ENCODE measurements at regions not wholly inside any gene's neighbourhood (a gene's known extent, or its start where the extent isn't known, plus 50 kb on each side); places are given as distances from the start of the nearest gene placed in this dataset.
A peak's percentile ranks its signal among the peaks of the same experiment; 100 is the strongest.

DNA sequence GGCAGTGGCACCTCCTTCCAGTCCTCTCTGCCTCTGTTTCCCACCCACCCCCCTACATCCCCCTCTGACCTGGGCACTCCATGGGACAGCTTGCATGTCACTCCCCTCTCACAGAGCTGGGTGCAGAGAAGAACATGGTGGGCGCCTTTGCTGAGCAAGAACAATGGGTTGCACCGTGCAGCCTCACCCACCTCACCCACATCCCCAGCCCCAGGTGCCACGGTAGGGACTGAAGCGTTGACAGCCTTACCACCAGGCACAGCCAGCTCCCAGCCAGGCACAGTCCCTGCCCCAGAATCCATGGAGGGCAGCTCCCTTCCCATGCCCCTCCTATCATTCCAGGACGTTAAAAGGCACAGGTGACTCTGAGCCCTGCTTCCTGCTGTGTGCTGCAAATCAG lies 93.1 kb upstream of the VSTM2B start:
- DNase-seq, result no peak

DNA sequence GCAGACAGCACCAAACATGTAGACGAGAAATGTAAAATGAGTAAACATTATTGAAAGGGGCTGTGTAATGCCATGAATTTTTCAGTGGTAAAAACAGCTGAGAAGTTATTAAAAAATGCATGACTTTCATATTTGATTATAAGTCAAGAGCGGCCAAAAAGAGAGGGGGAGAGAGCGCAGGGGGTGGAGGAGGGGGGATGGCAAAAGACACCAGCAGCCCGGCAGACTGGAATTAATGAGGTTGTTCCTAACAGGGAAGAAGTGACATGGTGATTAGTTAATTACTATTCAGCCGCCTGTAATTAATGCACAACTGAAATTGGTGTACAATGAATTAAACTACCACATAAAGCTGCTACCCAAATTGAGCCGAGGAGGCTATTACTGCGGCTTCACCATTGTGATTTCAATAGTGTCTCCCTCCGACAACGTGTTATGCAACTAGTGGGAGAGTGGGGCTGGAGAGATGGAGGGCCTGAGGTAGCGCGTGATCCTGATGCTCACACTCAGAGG lies 89.1 kb upstream of the VSTM2B start:
- no peak for DNase-seq

DNA sequence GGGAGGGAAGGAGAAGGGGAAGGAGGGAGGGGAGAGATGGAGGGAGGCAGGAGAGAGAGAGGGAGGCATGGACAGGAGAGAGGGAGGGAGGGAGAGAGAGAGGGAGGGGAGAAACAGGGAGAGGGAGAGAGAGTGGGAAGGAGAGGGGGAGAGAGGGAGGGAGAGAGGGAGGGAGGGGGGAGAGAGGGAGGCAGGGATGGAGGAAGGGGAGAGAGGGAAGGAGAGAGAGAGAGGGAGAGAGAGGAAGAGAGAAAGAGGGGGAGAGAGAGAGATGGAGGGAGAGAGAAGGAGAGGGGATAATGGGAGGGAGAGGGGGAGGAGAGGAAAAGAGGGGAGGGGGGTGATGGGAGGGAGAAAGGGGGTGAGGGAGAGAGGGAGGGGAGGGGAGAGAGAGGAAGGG lies 86.8 kb upstream of the VSTM2B start:
- no peak for DNase-seq

DNA sequence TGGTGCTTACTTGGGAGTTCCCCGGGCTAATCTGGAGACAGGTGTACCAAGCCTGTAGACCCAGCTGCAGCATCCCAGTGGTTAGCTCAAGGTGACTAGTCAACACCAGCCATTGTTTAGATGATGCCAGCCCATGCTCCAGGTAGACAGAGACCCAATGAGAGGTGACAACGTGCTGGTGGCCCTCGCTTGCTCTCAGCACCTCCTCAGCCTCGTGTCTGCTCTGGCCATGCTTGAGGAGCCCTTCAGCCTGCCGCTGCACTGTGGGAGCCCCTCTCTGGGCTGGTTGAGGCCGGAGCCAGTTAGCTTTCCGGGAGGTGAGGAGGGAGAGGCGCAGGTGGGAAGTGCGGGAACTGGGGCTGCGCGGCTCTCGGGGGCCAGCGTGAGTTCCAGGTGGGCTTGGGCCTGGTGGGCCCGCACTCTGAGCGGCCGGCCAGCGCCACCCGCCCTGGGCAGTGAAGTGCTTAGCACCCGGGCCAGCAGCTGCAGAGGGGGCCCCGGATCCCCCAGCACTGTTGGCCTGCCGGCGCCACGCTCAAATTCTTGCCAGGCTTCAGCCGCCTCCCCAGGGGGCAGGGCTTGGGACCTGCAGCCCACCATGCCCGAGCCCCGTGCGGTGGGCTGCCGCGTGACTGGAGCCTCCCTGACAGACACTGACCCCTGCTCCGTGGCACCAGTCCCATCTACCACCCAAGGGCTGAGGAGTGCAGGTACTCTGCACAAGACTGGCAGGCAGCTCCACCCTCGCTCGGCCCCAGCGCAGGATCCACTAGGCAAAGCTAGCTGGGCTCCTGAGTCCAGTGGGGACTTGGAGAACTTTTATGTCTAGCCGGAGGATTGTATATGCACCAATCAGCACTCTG lies 85.9 kb upstream of the VSTM2B start:
- DNase-seq, result no peak

DNA sequence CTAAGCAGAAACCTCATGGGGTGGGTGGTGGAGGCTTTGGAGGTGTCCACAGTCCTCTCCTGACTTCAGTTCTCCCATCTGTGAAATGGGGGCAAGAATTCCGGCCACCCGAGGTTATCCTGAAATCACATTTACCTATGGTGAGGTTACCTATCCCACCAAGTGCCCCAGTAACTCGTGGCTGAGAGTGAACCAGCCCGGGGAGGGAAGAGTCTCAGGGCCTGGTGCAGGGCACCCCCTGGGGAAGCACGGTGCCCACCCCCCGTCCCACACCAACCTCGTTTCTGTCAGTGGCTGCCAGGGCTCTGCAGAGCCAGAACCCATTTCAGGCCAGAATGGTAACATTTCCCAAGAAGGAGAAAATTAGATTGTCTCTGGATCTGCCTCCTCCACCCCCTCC lies 83.7 kb upstream of the VSTM2B start:
- no peak for DNase-seq

DNA sequence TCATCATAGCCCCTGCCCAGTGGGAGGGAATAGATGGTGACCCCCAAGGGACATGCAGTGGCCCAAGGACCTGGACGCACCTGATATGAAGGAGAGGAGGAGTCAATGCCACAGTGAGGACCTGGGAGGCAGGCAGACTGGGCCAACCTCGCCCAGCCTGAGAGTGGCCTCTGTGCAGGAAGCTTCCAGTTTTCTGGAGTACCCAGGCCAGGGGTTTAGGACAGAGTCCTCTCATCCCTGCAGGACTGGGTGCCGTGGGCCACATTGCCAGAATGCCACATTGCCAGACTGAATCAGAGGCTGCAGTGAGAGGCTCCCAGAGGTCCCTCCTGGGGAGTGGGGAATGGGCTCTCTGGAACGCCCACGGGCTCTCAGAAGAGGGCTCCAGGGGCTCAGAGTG lies 82.9 kb upstream of the VSTM2B start:
- DNase-seq, result no peak

DNA sequence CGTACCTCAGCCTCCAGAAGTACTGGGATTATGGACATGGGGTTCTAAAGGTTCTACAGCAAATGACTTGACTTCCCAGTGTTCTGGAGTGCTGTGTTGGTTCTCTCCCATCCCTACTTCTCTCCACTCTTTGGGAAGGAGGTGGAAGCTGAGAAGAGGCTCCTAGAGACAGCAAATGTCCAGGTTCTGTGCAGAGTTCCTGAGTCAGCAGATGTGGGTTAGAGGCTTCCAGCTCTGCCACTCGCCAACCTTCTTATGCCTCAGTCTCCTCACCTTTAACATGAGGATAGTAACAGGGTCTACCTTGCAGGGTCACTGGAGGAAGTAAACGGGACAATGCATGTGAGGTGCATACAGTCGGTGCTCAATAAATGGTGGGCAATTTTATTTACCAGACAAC lies 80.5 kb upstream of the VSTM2B start:
- DNase-seq, result no peak

DNA sequence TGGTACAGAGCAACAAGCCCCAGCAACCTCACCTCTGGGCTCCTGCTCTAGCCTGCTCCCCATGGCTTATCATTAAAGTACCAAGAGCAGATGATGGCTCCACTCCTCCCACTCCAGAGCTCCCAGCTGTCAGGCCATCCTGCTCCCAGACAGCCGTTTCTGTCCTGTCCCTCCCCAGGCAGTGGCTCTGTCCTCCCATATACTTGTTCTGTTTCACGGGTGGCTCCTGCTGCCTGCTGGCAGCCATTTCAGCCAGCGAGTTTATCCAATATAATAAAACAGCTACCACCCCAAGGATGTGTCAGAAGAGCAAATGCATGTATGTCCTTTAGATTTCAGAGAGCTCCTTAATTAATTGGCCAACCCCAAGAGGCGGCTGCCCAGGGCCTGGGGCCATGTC lies 79.4 kb upstream of the VSTM2B start:
- DNase-seq, result peak; percentile 10

DNA sequence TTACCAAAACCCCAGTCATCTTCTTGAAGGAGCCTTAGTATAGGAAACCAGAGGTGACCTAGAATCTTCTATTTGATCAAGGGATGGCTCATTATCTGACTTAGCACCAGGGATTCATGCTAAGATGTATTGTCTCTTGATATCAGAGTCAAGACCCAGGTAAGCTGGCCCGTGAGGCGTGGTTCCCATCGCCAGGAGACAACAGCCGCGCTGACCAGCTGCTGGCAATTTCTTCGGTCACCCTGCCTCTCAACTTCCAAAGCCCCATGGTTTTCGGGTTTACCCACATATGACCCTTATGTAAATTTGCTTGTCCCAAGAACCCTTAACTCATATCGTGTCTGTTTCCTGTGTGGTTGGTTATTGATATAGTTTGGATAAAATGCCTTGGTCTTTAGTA lies 77.7 kb upstream of the VSTM2B start:
- DNase-seq, result no peak

DNA sequence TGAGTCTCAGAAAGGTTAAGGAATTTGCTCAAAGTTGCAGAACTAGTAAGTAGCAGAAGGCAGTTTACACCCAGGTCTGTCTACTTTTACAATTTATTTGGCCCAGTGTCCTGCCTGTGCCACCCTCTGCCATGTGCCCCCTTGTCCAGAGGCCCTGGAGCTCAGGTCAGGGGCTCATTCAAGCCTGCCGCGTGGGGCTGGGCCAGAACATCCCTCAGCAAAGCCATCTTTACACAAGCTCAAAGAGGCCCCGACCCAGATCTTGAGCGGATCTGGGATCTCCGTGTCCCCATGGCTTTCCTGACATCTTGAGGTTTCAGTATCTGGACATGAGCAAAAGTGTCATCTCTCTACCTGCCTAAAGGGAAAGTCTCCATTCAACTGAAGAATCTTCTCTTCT lies 76.4 kb upstream of the VSTM2B start:
- no peak for DNase-seq

DNA sequence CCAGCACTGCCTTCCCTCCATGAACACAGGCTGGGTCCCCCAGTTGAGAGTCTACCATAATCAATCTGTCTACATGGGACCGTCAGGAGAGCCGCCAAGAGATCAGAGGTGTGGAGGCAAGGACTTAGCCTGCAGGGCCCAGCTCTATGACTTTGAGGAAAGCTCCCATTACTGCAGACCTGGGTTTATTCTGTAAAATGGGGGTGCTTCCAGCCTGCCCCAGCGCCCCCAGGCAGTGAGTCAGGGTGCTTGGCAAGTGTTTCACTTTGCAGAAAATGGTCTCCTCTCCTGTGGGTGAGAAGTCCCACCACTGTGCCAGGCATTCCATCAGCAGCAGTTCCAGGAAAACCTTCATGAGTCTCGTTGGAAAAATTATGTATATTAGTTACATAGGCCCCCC lies 75.5 kb upstream of the VSTM2B start:
- DNase-seq, result no peak

DNA sequence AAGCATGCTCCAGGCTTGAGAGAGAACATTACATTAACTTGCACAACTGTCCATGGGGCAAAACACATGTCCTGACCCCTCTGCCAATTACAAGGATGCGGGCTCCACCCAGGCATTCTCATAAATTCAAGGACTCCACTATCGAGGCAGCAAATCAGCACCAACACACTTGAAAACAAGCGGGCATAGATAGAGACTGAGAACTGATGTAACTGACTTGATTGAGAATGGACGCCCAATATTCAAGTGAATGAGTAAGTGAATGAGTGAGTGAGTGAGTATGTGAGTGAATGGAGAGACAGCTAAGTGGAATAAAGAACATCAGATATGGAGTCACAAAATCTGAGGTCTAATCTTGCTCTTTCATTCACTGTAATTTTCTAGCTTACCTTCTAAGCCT lies 75.0 kb upstream of the VSTM2B start:
- DNase-seq, result no peak

DNA sequence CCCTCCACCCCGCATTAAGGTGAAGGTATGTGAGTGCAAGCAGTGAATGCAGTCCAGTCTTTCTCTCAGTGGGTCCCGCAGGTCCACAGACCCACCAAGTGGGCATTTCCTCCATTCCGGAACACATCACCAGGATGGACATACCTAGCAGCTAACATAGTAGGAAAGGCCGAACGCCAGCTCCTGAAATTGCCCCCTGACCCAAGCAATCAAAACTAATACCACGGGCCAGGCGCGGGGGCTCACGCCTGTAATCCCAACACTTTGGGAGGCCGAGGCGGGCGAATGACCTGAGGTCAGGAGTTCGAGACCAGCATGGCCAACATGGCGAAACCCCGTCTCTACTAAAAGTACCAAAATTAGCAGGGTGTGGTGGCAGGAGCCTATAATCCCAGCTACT lies 71.7 kb upstream of the VSTM2B start:
- no peak for DNase-seq

DNA sequence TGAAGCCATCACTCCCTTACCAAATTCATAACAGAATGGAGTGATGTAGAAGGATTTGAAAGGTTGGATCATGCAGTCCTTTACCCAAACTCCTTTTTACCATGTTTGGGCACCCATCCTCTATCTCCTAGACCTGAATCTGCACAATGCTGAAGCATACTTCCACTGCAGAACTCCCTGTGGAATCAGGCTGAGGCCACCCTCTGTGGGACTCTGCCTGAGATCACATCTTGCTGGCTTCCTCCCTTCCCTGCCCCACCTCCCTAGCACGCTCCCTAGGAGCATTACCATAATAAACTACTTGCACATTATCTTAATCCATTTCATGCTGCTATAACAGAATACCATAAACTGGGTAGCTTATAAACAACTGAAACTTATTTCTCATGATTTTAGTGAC lies 68.4 kb upstream of the VSTM2B start:
- DNase-seq, result no peak

DNA sequence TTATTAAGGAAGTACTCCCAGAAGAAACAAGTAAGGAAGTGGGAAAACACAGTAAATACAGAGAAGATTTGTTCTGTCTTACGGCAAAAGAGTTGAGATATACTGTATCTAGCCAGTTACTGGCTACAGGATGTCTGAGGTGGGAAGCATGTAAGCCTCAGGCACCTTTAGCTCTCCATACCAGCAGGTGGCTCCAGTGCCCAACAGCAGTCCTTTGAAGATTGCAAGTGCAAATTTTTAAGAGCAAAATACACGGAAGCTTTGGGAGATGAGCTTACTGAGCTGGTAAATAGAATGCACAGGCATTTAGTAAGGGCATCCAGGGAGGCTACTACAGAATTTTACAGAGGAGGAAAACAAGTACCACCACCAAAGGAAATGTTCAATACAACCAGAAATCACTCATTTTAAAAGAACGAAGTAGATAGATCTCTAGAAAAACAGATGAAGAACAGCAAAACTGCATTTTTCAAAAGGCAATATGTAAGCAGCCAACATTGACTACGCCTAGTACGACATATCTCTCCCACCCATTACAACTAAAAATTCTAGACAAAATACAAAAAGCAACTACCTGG lies 57.9 kb upstream of the VSTM2B start:
- no peak for DNase-seq

DNA sequence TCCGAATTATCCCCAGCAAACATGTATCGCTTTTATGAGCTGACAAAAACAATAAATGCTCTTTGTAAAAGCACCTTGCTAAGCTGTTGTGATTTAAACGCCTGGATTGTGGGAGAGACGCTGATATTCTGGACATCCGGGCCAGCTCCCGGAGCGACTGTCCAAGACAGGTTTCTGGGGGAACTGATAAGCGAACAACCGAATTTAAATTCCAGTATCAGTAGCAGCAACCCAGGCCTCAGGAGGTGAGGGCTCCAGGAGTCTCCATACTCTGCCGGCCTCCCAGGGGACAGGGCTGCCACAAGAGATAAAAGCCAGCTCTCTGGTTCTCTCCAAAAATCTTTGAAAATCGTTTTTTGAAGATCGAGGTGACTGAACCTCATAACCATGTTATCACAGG lies 50.3 kb upstream of the VSTM2B start:
- DNase-seq, result no peak
